ENCODE measurements at regions not wholly inside any gene's neighbourhood (a gene's known extent, or its start where the extent isn't known, plus 50 kb on each side); places are given as distances from the start of the nearest gene placed in this dataset.

GRCh38 chr3:61464518-61465140 is 96.7 kb upstream of the PTPRG start (continued):
- TF ChIP-seq ZNF462 (CRISPR knock-in tag; IDR thresholded peaks at IDR 0.05), result no peak
- TF ChIP-seq EZH2 (IDR thresholded peaks at IDR 0.05; ENCODE audit: low read depth, unreplicated experiment), result no peak
- TF ChIP-seq NANOG (IDR thresholded peaks at IDR 0.05; ENCODE audit: borderline replicate concordance), result no peak
- no peak for TF ChIP-seq CTCF (conservative IDR thresholded peaks at IDR 0.05; ENCODE audit: low read depth in 2 of 2)
- TF ChIP-seq ZNF331 (CRISPR knock-in tag; IDR thresholded peaks at IDR 0.05; ENCODE audit: low read depth), result no peak
- no peak for TF ChIP-seq STAT1 (IDR thresholded peaks at IDR 0.05; ENCODE audit: unreplicated experiment)
- no peak for TF ChIP-seq JUNB (IDR thresholded peaks at IDR 0.05; ENCODE audit: unreplicated experiment)

GRCh38 chr3:61466357-61466756 is 95.0 kb upstream of the PTPRG start:
- Histone ChIP-seq H4K20me1 (replicated peaks; ENCODE audit: insufficient read depth) (no peaks in the 10 kb centered on the region), H3K4me3 (no peak overlapping the region), H3K9me2 (ENCODE audit: insufficient read depth) (no peaks in the 10 kb centered on the region), H3K4me2 (no peak overlapping the region), H3K79me2 (replicated peaks; ENCODE audit: insufficient read depth) (no peaks in the 10 kb centered on the region), H3K27me3 (ENCODE audit: insufficient read depth) (no peaks in the 10 kb centered on the region), H3F3A (replicated peaks; ENCODE audit: low read depth) (no peaks in the 10 kb centered on the region), H3K36me3 (ENCODE audit: insufficient read depth) (no peaks in the 10 kb centered on the region), H3K27ac (ENCODE audit: low read depth) (no peak overlapping the region), H3K4me1 (ENCODE audit: insufficient read depth) (no peaks in the 10 kb centered on the region), H2AFZ (no peak overlapping the region)
- ATAC-seq, result no peak
- no peak overlapping the region for H3K27ac Mint-ChIP-seq
- no peak overlapping the region for H3K4me3 Mint-ChIP-seq
- H3K36me3 Mint-ChIP-seq (ENCODE audit: low read depth), result no peaks in the 10 kb centered on the region
- DNase-seq (ENCODE audit: low spot score), result no peak
- no peaks in the 10 kb centered on the region; the same call in 2 of the 3 replicates for H3K9me3 Mint-ChIP-seq
- H3K4me1 Mint-ChIP-seq, result no peaks in the 10 kb centered on the region; the same call in 2 of the 3 replicates
- no peaks in the 10 kb centered on the region for H3K27me3 Mint-ChIP-seq (ENCODE audit: insufficient read depth, low read depth, poor library complexity)
- TF ChIP-seq ZNF114 (CRISPR knock-in tag; IDR thresholded peaks at IDR 0.05), result no peak
- TF ChIP-seq ZNF331 (CRISPR knock-in tag; IDR thresholded peaks at IDR 0.05; ENCODE audit: low read depth), result no peak
- no peak for TF ChIP-seq STAT1 (IDR thresholded peaks at IDR 0.05; ENCODE audit: unreplicated experiment)
- TF ChIP-seq POLR2AphosphoS5 (IDR thresholded peaks at IDR 0.05; ENCODE audit: low read depth), result no peak
